ENCODE measurements at regions not wholly inside any gene's neighbourhood (a gene's known extent, or its start where the extent isn't known, plus 50 kb on each side); places are given as distances from the start of the nearest gene placed in this dataset.
"Not testable (repeated sequence)": the region's sequence is repeated elsewhere in the genome, so short reads cannot be mapped to it uniquely, and the experiment has no call there.

DNA sequence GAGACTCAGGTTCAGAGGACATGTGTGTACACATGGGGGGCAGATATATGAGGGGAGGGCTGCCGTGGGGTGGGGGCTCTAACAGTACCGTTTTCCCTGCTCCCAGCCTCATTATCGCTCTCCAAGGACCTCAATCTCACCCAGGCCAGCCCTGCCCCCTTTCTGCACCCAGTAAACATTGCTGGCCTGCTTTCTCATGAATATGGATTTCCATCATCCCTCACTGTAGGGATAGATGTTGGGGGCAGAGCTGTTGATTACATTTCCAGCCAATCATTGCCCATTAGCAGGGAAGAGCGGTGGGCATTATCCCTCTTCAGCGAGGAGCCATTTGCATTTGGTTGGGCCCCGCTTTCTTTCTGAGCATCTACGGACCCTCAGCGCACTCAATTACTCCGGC lies 273.8 kb downstream of the RPS6KC1 start:
- no peak for DNase-seq (ENCODE audit: low read depth in 2 of 2)

DNA sequence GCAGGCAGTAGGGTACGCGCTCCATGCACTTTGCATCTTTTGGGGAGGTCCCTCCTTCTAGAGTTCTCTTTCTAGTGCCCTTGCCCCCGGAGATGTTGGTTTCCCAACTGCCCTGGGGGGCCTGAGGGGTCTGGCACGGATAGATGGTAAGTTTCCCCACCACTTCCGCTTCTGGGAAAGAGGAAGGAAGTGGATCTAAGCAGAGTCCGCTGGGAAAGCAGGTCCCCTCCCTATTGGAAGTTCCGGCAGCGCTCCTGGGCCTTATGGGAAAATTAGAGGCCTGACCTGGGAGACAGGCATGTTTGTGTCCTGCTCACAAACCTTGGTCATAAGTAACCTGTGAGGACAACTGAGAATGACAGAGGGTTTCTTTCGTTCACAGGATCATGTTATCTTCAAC lies 274.4 kb downstream of the RPS6KC1 start:
- DNase-seq (ENCODE audit: low read depth in 2 of 2): no peak

GRCh38 chr1:213326281-213327016 lies 275.4 kb downstream of the RPS6KC1 start:
- no peak for DNase-seq (ENCODE audit: low read depth in 2 of 2)

- no peak for DNase-seq (ENCODE audit: low read depth in 2 of 2)
Measured at GRCh38 chr1:213327017-213327667, 276.1 kb downstream of the RPS6KC1 start.

- no peak for DNase-seq (ENCODE audit: low read depth in 2 of 2)
Measured at GRCh38 chr1:213329406-213330008, 278.5 kb downstream of the RPS6KC1 start.

- DNase-seq (ENCODE audit: low read depth in 2 of 2): no peak
Measured at GRCh38 chr1:213330281-213330680, 279.2 kb downstream of the RPS6KC1 start.

- no peak for DNase-seq (ENCODE audit: low read depth in 2 of 2)
Measured at GRCh38 chr1:213331631-213332175, 280.7 kb downstream of the RPS6KC1 start.

- DNase-seq (ENCODE audit: low read depth in 2 of 2): no peak
Measured at GRCh38 chr1:213332491-213332890, 281.4 kb downstream of the RPS6KC1 start.

- no peak for DNase-seq (ENCODE audit: low read depth in 2 of 2)
Measured at GRCh38 chr1:213333121-213333520, 282.1 kb downstream of the RPS6KC1 start.

GRCh38 chr1:213335084-213335483 lies 284.0 kb downstream of the RPS6KC1 start:
- no peak for DNase-seq (ENCODE audit: low read depth in 2 of 2)

- no peak for DNase-seq (ENCODE audit: low read depth in 2 of 2)
Measured at GRCh38 chr1:213337025-213337678, 286.1 kb downstream of the RPS6KC1 start.

DNA sequence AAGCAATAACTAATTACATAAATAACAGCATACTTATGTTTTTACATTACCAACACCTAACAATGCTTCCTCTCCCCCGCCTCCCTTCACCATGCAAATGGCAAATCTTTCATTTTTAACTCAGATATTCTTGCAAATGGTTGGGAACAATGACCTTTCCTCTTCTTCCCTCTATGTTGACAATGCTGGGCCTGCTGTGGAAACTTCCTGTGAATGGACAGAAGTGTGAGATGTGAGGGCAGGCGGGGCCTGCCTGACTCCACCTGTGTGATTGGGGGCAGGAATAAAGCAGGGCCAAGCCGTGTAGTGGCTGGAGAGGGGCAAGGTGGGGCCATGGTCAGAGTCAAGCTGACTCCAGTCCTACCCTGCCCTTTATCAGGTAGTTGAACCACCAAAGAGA lies 289.6 kb downstream of the RPS6KC1 start:
- no peak for DNase-seq (ENCODE audit: low read depth in 2 of 2)

GRCh38 chr1:213345621-213346020 lies 294.6 kb downstream of the RPS6KC1 start:
- no peak for DNase-seq (ENCODE audit: low read depth in 2 of 2)

GRCh38 chr1:213357403-213357802 lies 306.4 kb downstream of the RPS6KC1 start:
- no peak for DNase-seq (ENCODE audit: low read depth in 2 of 2)

DNA sequence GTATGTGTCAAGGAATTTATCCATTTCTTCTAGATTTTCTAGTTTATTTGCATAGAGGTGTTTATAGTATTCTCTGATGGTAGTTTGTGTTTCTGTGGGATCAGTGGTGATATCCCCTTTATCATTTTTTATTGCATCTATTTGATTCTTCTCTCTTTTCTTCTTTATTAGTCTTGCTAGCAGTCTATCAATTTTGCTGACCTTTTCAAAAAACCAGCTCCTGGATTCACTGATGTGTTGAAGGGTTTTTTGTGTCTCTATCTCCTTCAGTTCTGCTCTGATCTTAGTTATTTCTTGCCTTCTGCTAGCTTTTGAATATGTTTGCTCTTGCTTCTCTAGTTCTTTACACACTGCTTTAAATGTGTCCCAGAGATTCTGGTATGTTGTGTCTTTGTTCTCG lies 307.3 kb downstream of the RPS6KC1 start:
- DNase-seq (ENCODE audit: low read depth in 2 of 2): not testable (repeated sequence)

GRCh38 chr1:213362598-213362997 lies 311.6 kb downstream of the RPS6KC1 start:
- DNase-seq (ENCODE audit: low read depth in 2 of 2): no peak

DNA sequence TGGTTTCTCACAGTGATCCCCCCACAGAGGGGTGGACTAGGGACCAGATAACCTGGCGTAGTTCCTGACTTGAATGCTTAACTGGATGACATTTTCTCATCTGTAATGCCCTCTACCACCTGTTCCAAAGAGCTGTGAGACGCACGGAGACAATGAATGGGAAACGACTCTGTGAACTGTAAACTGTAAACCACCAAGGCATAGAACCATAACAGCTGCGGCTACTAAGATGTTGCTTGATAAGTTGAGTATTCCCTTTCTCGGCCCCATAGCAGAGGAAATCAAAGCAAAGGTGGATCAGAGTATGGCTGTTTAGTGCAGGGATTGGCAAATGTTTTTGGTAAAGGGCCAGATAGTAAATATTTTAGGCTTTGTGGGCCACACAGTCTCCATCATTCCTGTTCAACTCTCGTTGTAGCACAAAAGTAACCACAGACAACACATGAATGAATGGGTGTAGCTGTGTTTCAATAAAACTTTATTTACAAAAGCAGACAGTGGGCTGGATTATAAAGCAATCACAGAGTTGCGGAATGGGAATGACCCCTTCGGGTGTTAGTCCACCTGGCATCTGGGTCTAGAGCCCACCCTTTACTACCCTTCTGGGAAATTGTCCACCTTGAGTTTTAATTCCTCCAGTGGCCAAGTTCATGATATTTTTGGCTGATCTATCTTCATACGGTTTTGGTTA lies 315.2 kb downstream of the RPS6KC1 start:
- no peak for DNase-seq (ENCODE audit: low read depth in 2 of 2)

DNA sequence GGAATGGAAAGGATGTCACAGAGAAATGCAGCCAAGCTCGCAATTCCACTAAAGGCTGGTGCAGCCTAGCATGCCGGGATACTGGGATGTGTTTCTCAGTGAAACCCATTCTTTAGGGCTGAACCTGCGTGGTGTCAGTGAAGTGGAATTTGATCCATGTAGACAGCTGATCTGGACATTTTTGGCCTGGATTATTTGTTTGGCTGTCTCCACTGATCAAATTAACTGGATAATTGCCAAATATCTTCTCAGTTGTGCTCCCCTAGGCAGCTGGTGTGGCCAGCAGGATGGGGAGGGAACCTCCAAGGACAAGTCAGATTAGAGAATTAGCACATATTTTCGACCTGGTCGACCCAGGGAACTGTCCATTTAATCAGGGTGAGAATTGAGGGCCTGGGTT lies 318.4 kb downstream of the RPS6KC1 start:
- DNase-seq (ENCODE audit: low read depth in 2 of 2): no peak

DNA sequence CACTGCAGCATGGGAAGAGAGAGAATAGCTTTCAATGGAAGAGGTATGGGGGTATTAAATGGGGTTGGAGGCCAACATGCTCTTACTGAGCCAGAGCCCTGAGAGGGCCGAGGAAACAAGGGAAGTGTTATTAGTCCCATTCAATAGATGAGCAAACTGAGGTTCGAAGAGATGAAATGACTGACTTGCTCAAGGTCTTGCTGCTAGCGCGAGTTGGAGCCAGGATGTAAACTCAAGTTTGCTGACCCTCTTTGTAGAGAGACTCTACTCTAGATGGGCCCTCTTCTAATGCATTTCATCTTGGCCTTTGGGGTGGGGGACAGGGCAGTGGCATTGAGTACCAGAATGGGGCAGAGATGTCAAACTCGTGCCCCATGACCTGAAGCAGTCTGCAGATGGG lies 319.5 kb downstream of the RPS6KC1 start:
- no peak for DNase-seq (ENCODE audit: low read depth in 2 of 2)

DNA sequence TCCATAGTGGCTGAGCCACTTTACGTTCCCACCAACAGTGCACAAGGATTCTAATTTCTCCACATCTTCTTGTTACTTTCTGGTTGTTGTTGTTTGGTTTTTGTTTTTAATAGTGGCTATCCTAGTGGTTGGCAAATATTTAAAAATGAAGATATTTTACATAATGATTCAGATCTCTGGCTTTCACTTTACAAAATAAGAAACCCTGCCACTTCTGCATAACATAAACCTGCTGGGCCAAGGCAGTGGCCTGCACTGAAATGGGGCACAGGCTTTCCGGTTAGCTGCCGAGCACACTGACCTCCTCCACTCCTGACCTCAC lies 320.4 kb downstream of the RPS6KC1 start:
- no peak for DNase-seq (ENCODE audit: low read depth in 2 of 2)

DNA sequence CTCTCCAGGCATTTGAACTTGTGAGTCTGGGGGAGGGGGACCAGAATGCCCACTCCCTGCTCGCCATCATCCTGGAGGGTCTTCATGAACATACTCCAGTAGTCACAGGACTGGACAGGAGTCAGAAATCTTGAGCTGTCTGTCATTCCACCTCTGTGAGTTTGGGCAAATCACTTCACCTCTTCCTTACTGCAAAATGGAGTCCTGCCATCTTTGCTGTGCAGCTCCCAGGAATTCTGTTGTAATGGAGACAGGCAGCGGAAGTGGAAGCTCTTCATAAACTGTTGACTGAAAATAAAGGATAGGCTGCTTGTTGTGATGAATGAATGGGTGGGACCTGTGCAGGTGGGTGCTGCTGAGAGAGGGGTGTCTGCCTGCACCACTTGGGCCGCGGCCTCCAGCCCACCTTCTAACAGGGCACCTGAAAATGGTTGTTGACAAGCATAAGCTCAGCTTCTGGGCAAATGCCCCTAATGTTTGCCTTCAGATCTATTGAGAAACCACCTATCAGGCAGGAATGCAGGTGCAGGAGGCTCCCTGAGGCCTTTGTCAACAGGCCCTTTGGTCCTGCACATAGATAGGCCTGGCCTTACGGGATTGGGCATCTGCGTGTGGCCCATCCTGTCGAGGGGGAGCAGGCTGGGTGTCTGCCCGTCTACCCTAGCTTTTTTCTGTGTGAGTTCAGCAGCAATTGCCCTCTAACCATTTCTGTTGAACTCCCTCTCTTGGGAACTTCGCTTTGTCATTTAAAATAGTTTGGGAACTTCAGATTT lies 321.0 kb downstream of the RPS6KC1 start:
- DNase-seq (ENCODE audit: low read depth in 2 of 2): no peak

Measured in stimulated activated CD8-positive, alpha-beta memory T cell treated with anti-CD3 and anti-CD28 coated beads, Interleukin-2, amount 100 ng/mL, for 1 hour (primary cell).